H1 (cell line): ENCODE measurements at regions not wholly inside any gene's neighbourhood (a gene's known extent, or its start where the extent isn't known, plus 50 kb on each side); places are given as distances from the start of the nearest gene placed in this dataset.

ENCODE experiments used
- BACH1 ChIP-seq: IDR thresholded peaks from 2 replicates; pipeline ENCODE4 v1.6.1; 2012; ENCODE audit warnings: low read length, improper control_type of control experiment
- CEBPB ChIP-seq: IDR thresholded peaks from 2 replicates; pipeline ENCODE4 v1.6.1; 2012; ENCODE audit warnings: low read depth, low read length
- KDM5A ChIP-seq: fragments of 200-600 bp; IDR thresholded peaks from 2 replicates; pipeline ENCODE4 v1.7.1; 2012; ENCODE audit warnings: mild to moderate bottlenecking, low read length, inconsistent platforms, mixed read lengths
- SAP30 ChIP-seq: fragments of 300-600 bp; sonication (generic); IDR thresholded peaks from 2 replicates; pipeline ENCODE4 v1.7.1; 2012; ENCODE audit warnings: low read length, moderate library complexity, mild to moderate bottlenecking, inconsistent platforms; ENCODE audit not compliant: insufficient read depth, insufficient replicate concordance
- SIRT6 ChIP-seq: IDR thresholded peaks from one replicate; pipeline ENCODE4 v1.7.1; 2012; ENCODE audit warnings: low read length, inconsistent platforms
- SUZ12 ChIP-seq: fragments of 200-600 bp; sonication (generic); IDR thresholded peaks from 2 replicates; pipeline ENCODE4 v1.6.1; 2012; ENCODE audit warnings: mild to moderate bottlenecking, inconsistent platforms, low read length, moderate library complexity, mixed read lengths
- TCF12 ChIP-seq: IDR thresholded peaks from 2 replicates; pipeline ENCODE4 v1.6.1; 2011; ENCODE audit warnings: low read depth, mild to moderate bottlenecking, low read length
- ZNF274 ChIP-seq: IDR thresholded peaks from 2 replicates; pipeline ENCODE4 v1.7.0; 2012; ENCODE audit warnings: low read length, borderline replicate concordance; ENCODE audit errors: extremely low read depth

- TF ChIP-seq SAP30 (no peak), SUZ12 (no peak), TCF12 (no peak), SIRT6 (no peak), BACH1 (no peak), ZNF274 (no peak), KDM5A (no peak), CEBPB (no peak)
These were observed 1294.1 kb upstream of the CHAC2 start (continued) for GRCh38 chr2:52473526-52473925.
